Right renal cortex interstitium (tissue), 3 donors: ENCODE measurements at regions not wholly inside any gene's neighbourhood (a gene's known extent, or its start where the extent isn't known, plus 50 kb on each side); places are given as distances from the start of the nearest gene placed in this dataset.

ENCODE experiments used
- DNase-seq, 3 donors: peaks; one replicate each; pipeline ENCODE4 v3.0.0-alpha.2; 2013; ENCODE audit warnings: low read depth in 3 of 3, low spot score in 2 of 3

GRCh38 chr2:66317268-66317890, 117.5 kb upstream of the MEIS1 start:
- DNase-seq: no peak

- DNase-seq: no peak
Observed at GRCh38 chr2:66306483-66306882, 128.4 kb upstream of the MEIS1 start.

- DNase-seq: peak in 2 of 3 donors; percentile 59 to 64
Observed at GRCh38 chr2:66305718-66306117, 129.2 kb upstream of the MEIS1 start.

GRCh38 chr2:66303471-66303870, 131.5 kb upstream of the MEIS1 start:
- no peak for DNase-seq

- no peak for DNase-seq
Observed at GRCh38 chr2:66301767-66302140, 133.2 kb upstream of the MEIS1 start.

GRCh38 chr2:66301022-66301766, 133.7 kb upstream of the MEIS1 start:
- DNase-seq: no peak

- no peak for DNase-seq
Observed at GRCh38 chr2:66283787-66284186, 151.1 kb upstream of the MEIS1 start.

- no peak for DNase-seq
Observed at GRCh38 chr2:66281980-66282379, 152.9 kb upstream of the MEIS1 start.

- no peak for DNase-seq
Observed at GRCh38 chr2:66279024-66279423, 155.9 kb upstream of the MEIS1 start.

- no peak for DNase-seq
Observed at GRCh38 chr2:66275984-66276383, 158.9 kb upstream of the MEIS1 start.

GRCh38 chr2:66273933-66274490, 160.9 kb upstream of the MEIS1 start:
- DNase-seq: peak in 1 of 3 donors; percentile 27

GRCh38 chr2:66272751-66273150, 162.2 kb upstream of the MEIS1 start:
- DNase-seq: no peak

GRCh38 chr2:66271777-66272176, 163.1 kb upstream of the MEIS1 start:
- DNase-seq: no peak

- no peak for DNase-seq
Observed at GRCh38 chr2:66270247-66270646, 164.7 kb upstream of the MEIS1 start.

GRCh38 chr2:66269166-66269565, 165.8 kb upstream of the MEIS1 start:
- no peak for DNase-seq

- no peak for DNase-seq
Observed at GRCh38 chr2:66268756-66269155, 166.2 kb upstream of the MEIS1 start.

GRCh38 chr2:66264354-66264753, 170.6 kb upstream of the MEIS1 start:
- no peak for DNase-seq

GRCh38 chr2:66255867-66256266, 179.1 kb upstream of the MEIS1 start:
- DNase-seq: no peak

- no peak for DNase-seq
Observed at GRCh38 chr2:66255136-66255535, 179.8 kb upstream of the MEIS1 start.

- DNase-seq: no peak
Observed at GRCh38 chr2:66253066-66253465, 181.9 kb upstream of the MEIS1 start.

- DNase-seq: no peak
Observed at GRCh38 chr2:66252109-66252508, 182.8 kb upstream of the MEIS1 start.

- DNase-seq: no peak
Observed at GRCh38 chr2:66251573-66251972, 183.4 kb upstream of the MEIS1 start.
